Ovary (tissue), 7 donors: ENCODE measurements at regions not wholly inside any gene's neighbourhood (a gene's known extent, or its start where the extent isn't known, plus 50 kb on each side); places are given as distances from the start of the nearest gene placed in this dataset.

ENCODE experiments used
- DNase-seq, 5 donors: peaks; one replicate each; pipeline ENCODE4 v3.0.0-alpha.2; 2019 to 2020
- H3K27ac ChIP-seq, 2 donors: fragments of 200-600 bp; one replicate each; pipeline versions ENCODE4 v1.5.1 to v1.8.0; 2019 to 2022
- H3K27me3 ChIP-seq: fragments of 200-600 bp; one replicate; pipeline ENCODE4 v1.8.0; 2022
- H3K36me3 ChIP-seq: fragments of 200-600 bp; sonication (generic); one replicate; pipeline ENCODE4 v1.5.1; 2019
- H3K4me1 ChIP-seq: one replicate; pipeline ENCODE4 v1.8.1; 2013; ENCODE audit warnings: mild to moderate bottlenecking, moderate library complexity; ENCODE audit not compliant: insufficient read depth
- H3K4me3 ChIP-seq: fragments of 200-600 bp; sonication (generic); one replicate; pipeline ENCODE4 v1.5.1; 2017
- H3K9me3 ChIP-seq, 2 donors: fragments of 200-600 bp in 1 of 2; sonication (generic) in 1 of 2; one replicate each; pipeline versions ENCODE4 v1.5.1 to v1.8.1; 2013 to 2019; ENCODE audit warnings: mild to moderate bottlenecking in 1 of 2, moderate library complexity in 1 of 2
- EP300 ChIP-seq: sonication (generic); formaldehyde crosslinking; IDR thresholded peaks from one replicate; pipeline ENCODE4 v1.6.1; 2017; ENCODE audit warnings: antibody characterized with exemption
- POLR2A ChIP-seq: fragments of 450-650 bp; IDR thresholded peaks from one replicate; pipeline ENCODE4 v1.6.1; 2017; ENCODE audit warnings: antibody characterized with exemption, mild to moderate bottlenecking, moderate library complexity
- WGBS, 3 donors: extraction: QIAGEN DNeasy Blood & Tissue Kit in 1 of 3; methylation state at CpG; one replicate each; pipeline versions ENCODE4 v1.1.5 to v1.1.7; 2013 to 2017; 5-methylcytosine and 5-hydroxymethylcytosine counted together
- intact Hi-C, 4 donors: fragments of 100-400 bp; cut with DNase I; formaldehyde crosslinking; loops; one replicate each; pipeline versions ENCODE4 v1.11.0 to v1.15.1; 2022 to 2023
- TF ChIP-seq, protein P1 (sequence below), 3 donors: fragments of 450-650 bp in 2 of 3; fragments of 200-600 bp in 1 of 3; IDR thresholded peaks; one replicate each; pipeline versions ENCODE4 v1.5.1 to v1.8.0; 2016 to 2022; ENCODE audit warnings: antibody characterized with exemption in 3 of 3, mild to moderate bottlenecking in 1 of 3
- donor health status: DM: no; HTN: no; CAD: no; lungs with moderate emphysema.
- donor health status: DM: no; HTN: no; CAD: no.
- donor health status: Bipolar disorder and iron deficiency.
- donor health status: DM: no; HTN: no; CAD: no.
- donor health status: DM: yes; HTN: yes; CAD: no.

DNA sequence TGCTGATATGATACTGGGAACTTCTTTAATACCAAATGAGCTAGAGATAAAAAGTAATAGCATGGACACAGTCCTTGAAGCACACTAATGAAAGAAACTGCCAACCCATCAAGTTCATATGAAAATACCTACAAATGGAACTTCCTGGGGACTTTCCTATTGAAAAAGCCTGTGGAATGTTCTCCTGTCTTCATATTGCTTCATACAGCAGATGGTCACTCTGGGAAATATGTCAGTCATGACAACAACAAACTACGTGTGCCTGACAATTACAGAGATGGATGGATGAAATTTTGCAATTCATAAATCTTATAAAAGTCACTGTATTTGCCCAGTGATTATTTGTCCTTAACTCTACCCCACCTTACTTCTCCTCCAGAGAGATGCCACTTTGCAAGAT lies 106.6 kb upstream of the COL1A2 start:
- H3K36me3 ChIP-seq: no peaks in the 10 kb centered on the region
- no peak overlapping the region for H3K27ac ChIP-seq
- DNase-seq: no peak
- H3K4me3 ChIP-seq: no peak overlapping the region
- H3K4me1 ChIP-seq: no peaks in the 10 kb centered on the region
- 70 to 86% (median 73%) methylated on average over 1 of the region's 1 CpG for WGBS, 3 donors
- TF ChIP-seq POLR2A (no peak), EP300 (no peak)
- TF ChIP-seq, protein P1, sequence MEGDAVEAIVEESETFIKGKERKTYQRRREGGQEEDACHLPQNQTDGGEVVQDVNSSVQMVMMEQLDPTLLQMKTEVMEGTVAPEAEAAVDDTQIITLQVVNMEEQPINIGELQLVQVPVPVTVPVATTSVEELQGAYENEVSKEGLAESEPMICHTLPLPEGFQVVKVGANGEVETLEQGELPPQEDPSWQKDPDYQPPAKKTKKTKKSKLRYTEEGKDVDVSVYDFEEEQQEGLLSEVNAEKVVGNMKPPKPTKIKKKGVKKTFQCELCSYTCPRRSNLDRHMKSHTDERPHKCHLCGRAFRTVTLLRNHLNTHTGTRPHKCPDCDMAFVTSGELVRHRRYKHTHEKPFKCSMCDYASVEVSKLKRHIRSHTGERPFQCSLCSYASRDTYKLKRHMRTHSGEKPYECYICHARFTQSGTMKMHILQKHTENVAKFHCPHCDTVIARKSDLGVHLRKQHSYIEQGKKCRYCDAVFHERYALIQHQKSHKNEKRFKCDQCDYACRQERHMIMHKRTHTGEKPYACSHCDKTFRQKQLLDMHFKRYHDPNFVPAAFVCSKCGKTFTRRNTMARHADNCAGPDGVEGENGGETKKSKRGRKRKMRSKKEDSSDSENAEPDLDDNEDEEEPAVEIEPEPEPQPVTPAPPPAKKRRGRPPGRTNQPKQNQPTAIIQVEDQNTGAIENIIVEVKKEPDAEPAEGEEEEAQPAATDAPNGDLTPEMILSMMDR (IDR thresholded peaks at IDR 0.05): no peak
- no peaks in the 10 kb centered on the region for H3K9me3 ChIP-seq
- intact Hi-C loops: loop anchor here in 1 of 4 donors (10.0 kb wide), 1 partner anchor 147 kb away; no protein-coding TSS in a partner anchor
- H3K27me3 ChIP-seq: no peaks in the 10 kb centered on the region

DNA sequence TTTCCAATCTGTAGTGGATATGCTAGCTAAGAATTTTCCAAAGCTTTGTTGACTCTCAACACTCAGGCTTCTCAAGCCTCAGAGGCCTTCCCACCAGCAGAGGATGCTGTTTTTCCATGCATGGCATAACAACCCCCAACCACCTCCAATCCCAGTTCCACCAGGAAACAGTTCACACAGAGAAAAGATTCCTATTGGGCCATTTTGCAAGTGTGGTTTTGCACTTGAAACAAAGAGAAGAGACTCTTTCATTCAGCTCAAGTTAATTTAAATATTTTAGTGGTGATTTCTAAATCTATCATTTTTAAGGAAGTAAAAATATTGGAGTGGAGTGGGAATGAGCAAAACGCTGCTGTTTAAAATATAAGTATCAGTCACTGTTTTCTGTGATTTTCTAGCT lies 105.6 kb upstream of the COL1A2 start:
- TF ChIP-seq POLR2A (no peak), EP300 (no peak)
- TF ChIP-seq, protein P1 (IDR thresholded peaks at IDR 0.05): peak; percentile 69 to 92 (median 91)
- H3K4me3 ChIP-seq: no peak overlapping the region
- no peaks in the 10 kb centered on the region for H3K9me3 ChIP-seq
- no peaks in the 10 kb centered on the region for H3K36me3 ChIP-seq
- no peaks in the 10 kb centered on the region for H3K4me1 ChIP-seq
- 52 to 53% (median 53%) methylated on average over 1 of the region's 1 CpG for WGBS, 3 donors
- peak; percentile 66 to 84 (median 68) for DNase-seq
- H3K27ac ChIP-seq: no peak overlapping the region
- intact Hi-C loops: loop anchor here in 1 of 4 donors (10.0 kb wide), 1 partner anchor 146 kb away; no protein-coding TSS in a partner anchor
- no peaks in the 10 kb centered on the region for H3K27me3 ChIP-seq

DNA sequence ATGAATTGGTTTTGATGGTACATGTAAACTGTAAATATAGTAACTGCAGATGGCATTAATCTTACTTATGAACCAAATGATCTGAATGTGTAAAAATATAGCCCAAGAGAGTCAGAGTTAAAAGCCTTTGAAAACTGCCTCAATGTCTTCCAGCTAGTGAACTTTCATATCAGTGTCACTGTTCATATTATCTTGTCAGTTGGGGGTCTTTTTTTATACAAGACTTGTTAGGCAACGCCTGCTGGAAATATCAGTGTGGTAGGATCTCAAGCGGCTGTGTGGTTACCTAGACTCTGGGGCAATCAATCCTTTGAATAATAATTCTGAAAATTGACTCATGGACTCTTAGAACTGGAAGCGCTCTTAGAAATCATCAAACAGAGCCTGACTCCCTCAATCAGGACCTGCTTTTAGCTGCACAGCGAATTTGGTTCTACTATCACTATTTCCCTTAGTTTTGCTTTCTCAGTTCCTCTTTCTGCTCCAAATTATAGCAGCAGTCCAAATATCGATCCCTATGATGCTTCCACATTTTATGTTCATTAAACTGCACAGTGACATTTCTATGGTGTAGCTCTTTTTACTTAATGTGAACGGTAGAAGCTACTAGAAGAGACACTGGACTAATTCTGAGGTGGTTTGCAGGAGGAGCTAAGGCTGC lies 100.1 kb upstream of the COL1A2 start:
- DNase-seq: no peak
- 60 to 69% (median 65%) methylated on average over 6 of the region's 6 CpGs for WGBS, 3 donors
- intact Hi-C loops: loop anchor here in 2 of 4 donors (5.0 to 10.0 kb wide), 5 partner anchors 83 to 360 kb away; partner anchors contain the start of genes COL1A2 (in 1 of the 2) and SGCE (in 1 of the 2)
- Histone ChIP-seq H3K27ac (no peak overlapping the region), H3K27me3 (no peaks in the 10 kb centered on the region), H3K36me3 (no peaks in the 10 kb centered on the region), H3K9me3 (no peaks in the 10 kb centered on the region), H3K4me3 (no peak overlapping the region), H3K4me1 (peaks cover 11% of the 10 kb centered on the region)
- TF ChIP-seq, protein P1 (IDR thresholded peaks at IDR 0.05): no peak
- TF ChIP-seq EP300: no peak

DNA sequence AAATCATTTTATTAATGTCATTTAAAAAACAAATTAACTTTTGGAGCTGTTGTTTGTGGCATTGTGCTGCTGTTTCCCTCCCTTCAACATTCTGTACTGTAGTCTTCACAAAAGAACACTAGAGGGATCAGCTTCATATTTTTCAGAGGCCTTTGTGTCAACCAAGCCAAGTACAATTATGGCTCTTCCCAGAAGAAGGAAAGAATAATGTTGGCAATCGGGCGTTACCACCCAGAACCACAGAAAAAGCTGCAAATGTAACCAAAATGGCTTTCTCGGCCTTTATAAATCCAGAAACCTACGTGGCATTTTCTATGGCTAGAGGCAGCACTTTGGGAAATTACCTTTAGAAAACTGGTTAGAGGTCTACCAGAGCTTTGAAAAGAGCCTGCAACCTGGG lies 98.8 kb upstream of the COL1A2 start:
- H3K27me3 ChIP-seq: no peaks in the 10 kb centered on the region
- H3K27ac ChIP-seq: peak overlapping the region in 1 of 2 donors; percentile 84
- H3K9me3 ChIP-seq: no peaks in the 10 kb centered on the region
- intact Hi-C loops: loop anchor here (1.0 to 10.0 kb wide), 6 partner anchors 81 to 359 kb away; partner anchors contain the start of genes COL1A2 (in 3 of the 4) and SGCE (in 1 of the 4)
- 1 to 7% (median 6%) methylated on average over 4 of the region's 4 CpGs for whole genome bisulfite sequencing, 3 donors
- no peak overlapping the region for H3K4me3 ChIP-seq
- TF ChIP-seq POLR2A: no peak
- TF ChIP-seq, protein P1 (IDR thresholded peaks at IDR 0.05): peak; percentile 44 to 83 (median 73)
- TF ChIP-seq EP300: no peak
- peak in 3 of 5 donors; percentile 20 to 44 (median 28) for DNase-seq
- peaks cover 16% of the 10 kb centered on the region for H3K4me1 ChIP-seq
- no peaks in the 10 kb centered on the region for H3K36me3 ChIP-seq
